ENCODE measurements at regions not wholly inside any gene's neighbourhood (a gene's known extent, or its start where the extent isn't known, plus 50 kb on each side); places are given as distances from the start of the nearest gene placed in this dataset.
"Not testable (repeated sequence)": the region's sequence is repeated elsewhere in the genome, so short reads cannot be mapped to it uniquely, and the experiment has no call there.

GRCh38 chr5:68682400-68683160 is 411.2 kb upstream of the SLC30A5 start:
- H3K4me3 ChIP-seq = no peak overlapping the region
- H4K20me1 ChIP-seq = no peaks in the 10 kb centered on the region
- no peak for TF ChIP-seq Cebpa-rat (IDR thresholded peaks at IDR 0.05)
- no peak overlapping the region for H3K9ac ChIP-seq
- no peaks in the 10 kb centered on the region for H3K9me3 ChIP-seq (replicated peaks in 1 of 11)
- peaks cover 0 to 21% (median 13%) of the 10 kb centered on the region in 10 experiments; a peak in 11 of 20 replicates for H3K4me1 ChIP-seq
- no peaks in the 10 kb centered on the region for H3K36me3 ChIP-seq
- H3K4me2 ChIP-seq = no peak overlapping the region
- H3K27ac ChIP-seq = no peak overlapping the region
- H3K27me3 ChIP-seq = no peaks in the 10 kb centered on the region

DNA sequence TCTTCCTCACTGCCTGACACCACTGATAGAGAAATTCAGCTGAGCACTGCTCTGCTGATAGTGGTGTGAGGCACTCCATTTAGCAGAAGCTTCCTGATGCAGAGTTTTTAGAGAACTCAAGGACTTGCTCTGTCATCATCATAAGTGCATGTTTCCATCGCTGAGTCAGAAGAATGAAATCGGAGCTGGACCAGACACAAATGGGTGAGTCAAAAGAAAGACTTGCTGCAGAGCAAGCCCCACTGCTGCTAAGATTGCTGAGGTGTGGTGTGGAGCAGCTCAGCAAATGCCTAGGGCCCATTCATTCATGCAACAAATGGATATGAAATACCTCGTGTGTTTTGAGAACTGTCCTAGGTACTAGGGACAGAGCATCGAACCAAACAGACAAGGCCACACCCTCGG is 410.2 kb upstream of the SLC30A5 start:
- no peak overlapping the region for H3K27ac ChIP-seq
- TF ChIP-seq Cebpa-rat (IDR thresholded peaks at IDR 0.05) = no peak
- H3K4me2 ChIP-seq = peak overlapping the region in 1 of 11 experiments; percentile 32; a peak in 1 of 22 replicates

DNA sequence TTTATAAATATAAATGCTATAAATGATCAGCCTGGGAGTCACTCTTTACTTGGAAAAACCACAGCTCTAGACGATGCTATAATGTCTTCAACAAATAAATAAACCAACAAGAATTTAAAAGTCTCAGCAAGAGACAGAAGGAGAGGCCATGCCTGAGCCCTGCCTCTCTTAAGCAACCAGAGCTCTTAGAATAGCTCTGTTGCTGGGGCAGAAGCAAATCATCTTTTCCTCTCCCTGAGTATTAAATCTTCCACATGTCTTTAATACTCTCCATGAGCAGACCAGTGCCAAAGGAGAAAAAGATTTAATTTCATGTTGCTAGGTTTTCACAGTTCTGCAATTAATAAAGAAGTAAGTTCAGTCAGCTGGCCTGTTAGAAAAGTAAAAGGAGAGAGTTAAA is 408.0 kb upstream of the SLC30A5 start:
- no peaks in the 10 kb centered on the region for H4K20me1 ChIP-seq
- H3K4me3 ChIP-seq = no peak overlapping the region
- peaks cover 0 to 4% (median 0%) of the 10 kb centered on the region in 11 experiments; a peak in 3 of 22 replicates for H3K9me3 ChIP-seq (replicated peaks in 1 of 11)
- no peak overlapping the region for H3K27ac ChIP-seq
- no peaks in the 10 kb centered on the region for H3K27me3 ChIP-seq
- no peak overlapping the region for H3K9ac ChIP-seq
- peaks cover 0 to 11% (median 0%) of the 10 kb centered on the region in 10 experiments; a peak in 2 of 20 replicates for H3K4me1 ChIP-seq
- no peaks in the 10 kb centered on the region for H3K36me3 ChIP-seq
- H3K4me2 ChIP-seq = no peak overlapping the region
- no peak for TF ChIP-seq Cebpa-rat (IDR thresholded peaks at IDR 0.05)

More for the DNA sequence above, 410.2 kb upstream of the SLC30A5 start:
- peaks cover 0 to 20% (median 13%) of the 10 kb centered on the region in 10 experiments; a peak in 11 of 20 replicates for H3K4me1 ChIP-seq
- no peaks in the 10 kb centered on the region for H3K27me3 ChIP-seq
- H3K9me3 ChIP-seq (replicated peaks in 1 of 11) = no peaks in the 10 kb centered on the region
- no peak overlapping the region for H3K4me3 ChIP-seq
- H3K9ac ChIP-seq = no peak overlapping the region
- no peaks in the 10 kb centered on the region for H3K36me3 ChIP-seq
- no peaks in the 10 kb centered on the region for H4K20me1 ChIP-seq

GRCh38 chr5:68688547-68688946 is 405.3 kb upstream of the SLC30A5 start:
- Histone ChIP-seq H3K4me1 (peaks cover 0 to 4% (median 0%) of the 10 kb centered on the region in 10 experiments; a peak in 1 of 20 replicates), H3K27ac (no peak overlapping the region), H3K4me2 (no peak overlapping the region), H3K27me3 (no peaks in the 10 kb centered on the region), H3K9me3 (replicated peaks in 1 of 11) (peaks cover 0 to 13% (median 9%) of the 10 kb centered on the region in 11 experiments; a peak in 16 of 22 replicates), H3K9ac (no peak overlapping the region), H4K20me1 (no peaks in the 10 kb centered on the region), H3K36me3 (no peaks in the 10 kb centered on the region), H3K4me3 (no peak overlapping the region)
- no peak for TF ChIP-seq Cebpa-rat (IDR thresholded peaks at IDR 0.05)

DNA sequence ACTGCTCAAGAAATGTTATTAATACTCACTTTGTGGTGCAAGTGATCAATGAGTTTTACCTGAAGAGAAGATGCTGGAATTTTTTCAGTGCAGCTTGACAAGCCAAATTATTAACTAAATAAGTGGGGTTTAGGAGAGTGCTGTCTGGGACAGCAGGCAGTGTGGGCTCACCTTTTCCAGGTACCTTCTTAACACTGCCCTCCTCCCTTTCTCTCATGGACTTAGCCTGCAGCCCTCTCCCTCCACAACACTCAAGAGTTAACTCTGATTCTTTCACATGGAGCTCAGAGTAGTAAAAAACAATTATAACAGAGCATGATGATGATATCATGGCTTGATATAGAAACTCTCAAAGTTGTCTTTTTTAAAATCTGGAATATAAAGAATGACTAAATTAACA is 404.8 kb upstream of the SLC30A5 start:
- Histone ChIP-seq H3K4me3 (no peak overlapping the region), H3K4me1 (0 out of 20 replicates have a peak, but pooled peaks cover 0 to 3% (median 0%) of the 10 kb centered on the region in 10 experiments), H3K9ac (no peak overlapping the region), H3K4me2 (no peak overlapping the region), H4K20me1 (no peaks in the 10 kb centered on the region), H3K9me3 (replicated peaks in 1 of 11) (peaks cover 0 to 13% (median 9%) of the 10 kb centered on the region in 11 experiments; a peak in 16 of 22 replicates), H3K36me3 (no peaks in the 10 kb centered on the region), H3K27ac (no peak overlapping the region), H3K27me3 (no peaks in the 10 kb centered on the region)
- no peak for TF ChIP-seq Cebpa-rat (IDR thresholded peaks at IDR 0.05)

DNA sequence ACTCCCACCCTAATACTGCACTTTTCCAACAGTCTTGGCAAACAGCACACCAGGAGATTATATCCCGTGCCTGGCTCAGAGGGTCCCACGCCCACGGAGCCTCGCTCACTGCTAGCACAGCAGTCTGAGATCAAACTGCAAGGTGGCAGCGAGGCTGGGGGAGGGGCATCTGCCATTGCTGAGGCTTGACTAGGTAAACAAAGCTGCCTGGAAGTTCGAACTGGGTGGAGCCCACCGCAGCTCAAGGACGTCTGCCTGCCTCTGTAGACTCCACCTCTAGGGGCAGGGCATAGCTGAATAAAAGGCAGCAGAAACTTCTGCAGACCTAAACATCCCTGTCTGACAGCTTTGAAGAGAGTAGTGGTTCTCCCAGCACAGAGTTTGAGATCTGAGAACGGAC is 401.9 kb upstream of the SLC30A5 start:
- H3K27me3 ChIP-seq, H3K4me2 ChIP-seq, H3K36me3 ChIP-seq, H3K27ac ChIP-seq, H3K4me1 ChIP-seq, H3K4me3 ChIP-seq, H3K9ac ChIP-seq, H4K20me1 ChIP-seq: not testable (repeated sequence)
- H3K9me3 ChIP-seq (replicated peaks in 1 of 11) = peaks cover 0 to 13% (median 9%) of the 10 kb centered on the region in 11 experiments; a peak in 16 of 22 replicates

DNA sequence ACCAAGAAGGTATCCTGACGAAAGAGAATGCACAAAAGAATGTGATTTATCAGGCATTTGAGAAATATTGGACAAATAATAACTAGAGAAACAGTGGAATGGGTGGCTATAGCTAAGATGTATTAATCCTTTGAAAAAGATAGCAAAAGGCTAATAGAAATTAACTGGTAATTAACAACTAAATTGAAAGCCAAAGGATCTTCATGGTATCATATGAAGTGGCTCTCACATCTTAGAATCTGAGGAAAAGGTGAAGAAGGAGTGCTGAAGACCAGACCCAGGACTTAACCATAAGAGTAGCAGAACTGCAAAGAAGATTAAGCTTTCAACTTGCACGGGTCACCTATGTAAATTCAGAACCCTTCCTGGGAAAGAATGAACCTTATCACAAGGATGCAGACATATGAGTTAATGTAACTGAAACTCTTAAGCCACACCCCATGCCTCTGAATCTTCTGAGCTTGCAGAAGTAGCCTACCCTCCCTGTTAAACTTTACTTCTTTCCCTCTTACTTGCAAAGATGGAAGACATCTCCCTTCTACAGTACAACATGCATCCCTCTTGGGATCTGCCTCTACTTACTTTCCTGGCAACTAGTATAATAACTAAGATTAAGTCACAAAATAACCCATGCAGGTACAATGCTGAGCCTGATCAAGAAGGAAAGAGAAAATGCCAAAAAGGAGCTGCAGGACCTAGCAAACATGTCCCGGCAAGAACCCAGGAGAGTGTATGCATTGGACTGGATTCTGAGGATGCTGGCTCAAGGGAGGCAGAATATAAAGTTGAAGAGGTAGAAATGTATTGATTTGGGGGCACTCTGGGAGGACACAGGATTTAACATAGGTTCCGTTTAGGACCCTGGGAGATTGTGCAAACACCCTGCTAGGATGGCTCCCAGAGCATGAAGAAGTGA is 395.5 kb upstream of the SLC30A5 start:
- Histone ChIP-seq H3K4me1 (no peaks in the 10 kb centered on the region), H3K9me3 (replicated peaks in 1 of 11) (peaks cover 0 to 6% (median 0%) of the 10 kb centered on the region in 11 experiments; a peak in 2 of 22 replicates), H3K9ac (no peak overlapping the region), H3K27ac (no peak overlapping the region), H3K27me3 (no peaks in the 10 kb centered on the region), H3K4me2 (no peak overlapping the region), H3K4me3 (no peak overlapping the region), H4K20me1 (no peaks in the 10 kb centered on the region), H3K36me3 (no peaks in the 10 kb centered on the region)
- no peak for TF ChIP-seq Cebpa-rat (IDR thresholded peaks at IDR 0.05)

DNA sequence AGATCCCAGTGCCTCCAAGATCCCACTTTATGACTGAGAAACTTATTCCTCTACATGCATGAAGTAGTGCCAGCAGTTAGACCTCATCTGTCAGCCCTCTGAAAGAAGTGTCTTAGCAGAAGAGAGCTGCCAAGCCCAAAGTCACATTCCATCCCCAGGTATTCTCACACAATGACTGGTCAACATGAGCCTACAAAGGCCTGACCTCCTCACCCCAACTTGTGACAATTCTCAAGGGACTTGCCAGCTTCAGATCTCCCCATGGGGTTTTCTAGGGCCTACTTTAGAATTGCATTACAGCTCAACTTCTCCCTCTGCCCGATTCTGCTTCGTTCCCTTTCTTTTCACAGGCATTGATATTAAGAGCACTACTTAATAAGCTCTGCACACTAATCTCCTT is 393.8 kb upstream of the SLC30A5 start:
- Histone ChIP-seq H3K9ac (no peak overlapping the region), H3K27ac (no peak overlapping the region), H3K27me3 (no peaks in the 10 kb centered on the region), H4K20me1 (no peaks in the 10 kb centered on the region), H3K9me3 (replicated peaks in 1 of 11) (peaks cover 0 to 6% (median 0%) of the 10 kb centered on the region in 11 experiments; a peak in 2 of 22 replicates), H3K4me1 (no peaks in the 10 kb centered on the region), H3K36me3 (no peaks in the 10 kb centered on the region), H3K4me2 (no peak overlapping the region), H3K4me3 (no peak overlapping the region)
- TF ChIP-seq Cebpa-rat (IDR thresholded peaks at IDR 0.05) = no peak

- Histone ChIP-seq H3K36me3 (no peaks in the 10 kb centered on the region), H4K20me1 (no peaks in the 10 kb centered on the region), H3K4me1 (peaks cover 22 to 43% (median 39%) of the 10 kb centered on the region in 10 experiments), H3K9ac (no peak overlapping the region), H3K4me2 (no peak overlapping the region), H3K27ac (no peak overlapping the region), H3K4me3 (no peak overlapping the region), H3K27me3 (no peaks in the 10 kb centered on the region), H3K9me3 (replicated peaks in 1 of 11) (peaks cover 0 to 14% (median 4%) of the 10 kb centered on the region in 11 experiments; a peak in 5 of 22 replicates)
- no peak for TF ChIP-seq Cebpa-rat (IDR thresholded peaks at IDR 0.05)
These were observed 386.2 kb upstream of the SLC30A5 start for GRCh38 chr5:68707575-68707974.

All from BLaER1 treated with 17β-estradiol and CSF1 and Interleukin-3, amounts not matched to agents 10 nM and 100 nM (cell line).